GM19395 (cell line): ENCODE measurements at regions not wholly inside any gene's neighbourhood (a gene's known extent, or its start where the extent isn't known, plus 50 kb on each side); places are given as distances from the start of the nearest gene placed in this dataset.
"Not testable (repeated sequence)": the region's sequence is repeated elsewhere in the genome, so short reads cannot be mapped to it uniquely, and the experiment has no call there.

ENCODE experiments used
- ATAC-seq: cut with Tn5 transposase; IDR thresholded peaks from one replicate; pipeline ENCODE4 v1.9.1; 2021; ENCODE audit warnings: mild to moderate bottlenecking, moderate library complexity; ENCODE audit not compliant: unreplicated experiment

GRCh38 chr3:162367429-162368260, 871.0 kb downstream of the OTOL1 start:
- ATAC-seq = no peak

- ATAC-seq = no peak
These were observed 871.8 kb downstream of the OTOL1 start for GRCh38 chr3:162368417-162368816.

- ATAC-seq = no peak
These were observed 872.7 kb downstream of the OTOL1 start for GRCh38 chr3:162369306-162369705.

- no peak for ATAC-seq
These were observed 873.5 kb downstream of the OTOL1 start for GRCh38 chr3:162370141-162370540.

- ATAC-seq = no peak
These were observed 880.2 kb downstream of the OTOL1 start for GRCh38 chr3:162376761-162377160.

GRCh38 chr3:162377608-162378007, 881.0 kb downstream of the OTOL1 start:
- no peak for ATAC-seq

- no peak for ATAC-seq
These were observed 888.8 kb downstream of the OTOL1 start for GRCh38 chr3:162385387-162385786.

GRCh38 chr3:162390891-162391290, 894.3 kb downstream of the OTOL1 start:
- no peak for ATAC-seq

GRCh38 chr3:162391301-162391700, 894.7 kb downstream of the OTOL1 start:
- ATAC-seq = no peak

GRCh38 chr3:162395496-162395895, 898.9 kb downstream of the OTOL1 start:
- no peak for ATAC-seq

GRCh38 chr3:162398554-162398953, 901.9 kb downstream of the OTOL1 start:
- ATAC-seq = no peak

GRCh38 chr3:162400697-162401096, 904.1 kb downstream of the OTOL1 start:
- ATAC-seq = no peak

GRCh38 chr3:162411556-162411955, 914.9 kb downstream of the OTOL1 start:
- not testable (repeated sequence) for ATAC-seq

GRCh38 chr3:162421721-162422120, 925.1 kb downstream of the OTOL1 start:
- ATAC-seq = no peak

GRCh38 chr3:162428192-162428591, 931.6 kb downstream of the OTOL1 start:
- ATAC-seq = no peak

GRCh38 chr3:162435750-162436149, 939.1 kb downstream of the OTOL1 start:
- no peak for ATAC-seq

GRCh38 chr3:162436826-162437225, 940.2 kb downstream of the OTOL1 start:
- ATAC-seq = no peak

GRCh38 chr3:162437480-162437879, 940.9 kb downstream of the OTOL1 start:
- no peak for ATAC-seq

- no peak for ATAC-seq
These were observed 945.1 kb downstream of the OTOL1 start for GRCh38 chr3:162441716-162442115.

GRCh38 chr3:162443376-162443775, 946.8 kb downstream of the OTOL1 start:
- no peak for ATAC-seq

GRCh38 chr3:162468791-162469190, 972.2 kb downstream of the OTOL1 start:
- ATAC-seq = no peak

GRCh38 chr3:162487138-162487537, 990.5 kb downstream of the OTOL1 start:
- no peak for ATAC-seq

GRCh38 chr3:162489853-162490252, 993.2 kb downstream of the OTOL1 start:
- ATAC-seq = no peak
